IMR-90 (cell line): ENCODE measurements at regions not wholly inside any gene's neighbourhood (a gene's known extent, or its start where the extent isn't known, plus 50 kb on each side); places are given as distances from the start of the nearest gene placed in this dataset.
"Not testable (repeated sequence)": the region's sequence is repeated elsewhere in the genome, so short reads cannot be mapped to it uniquely, and the experiment has no call there.

Experiments used
- ATAC-seq: fragments of 200-7000 bp; cut with Tn5 transposase; 2 replicates; pipeline ENCODE4 v1.9.1; 2020; ENCODE audit warnings: low read depth, mild to moderate bottlenecking, moderate library complexity
- BruUV-seq: library from RNA; stranded (reverse); fragments of 400-500 nt; replicated peaks from 2 replicates; lab custom pipeline; 2021; lab: Mats Ljungman, UMichigan
- CTCF ChIA-PET: fragments of 300-600 bp; formaldehyde crosslinking; extraction: SDS; loops from one replicate; lab custom pipeline; 2021; ENCODE audit warnings: antibody characterized with exemption; lab: Yijun Ruan, JAX
- POLR2A ChIA-PET: fragments of 300-600 bp; sonication (Branson Sonifier 250); formaldehyde crosslinking; loops from one replicate; lab custom pipeline; 2022; ENCODE audit warnings: antibody characterized with exemption; ENCODE audit not compliant: unreplicated experiment; lab: Charles Lee
- DNase-seq: peaks from one replicate; pipeline ENCODE4 v3.0.0; 2013
- H2AFZ ChIP-seq: replicated peaks from 2 replicates; pipeline ENCODE3; 2013; ENCODE audit warnings: low read length, mild to moderate bottlenecking; ENCODE audit not compliant: poor library complexity
- H2AK5ac ChIP-seq: 2 replicates; pipeline ENCODE4 v1.6.1; 2013; ENCODE audit warnings: low read depth, low read length, inconsistent platforms
- H2AK9ac ChIP-seq: replicated peaks from 2 replicates; pipeline ENCODE3; 2013; ENCODE audit warnings: mild to moderate bottlenecking, low read depth, low read length, moderate library complexity; ENCODE audit not compliant: poor library complexity
- H2BK120ac ChIP-seq: 2 replicates; pipeline ENCODE4 v1.6.1; 2013; ENCODE audit warnings: low read depth, low read length, inconsistent platforms
- H2BK15ac ChIP-seq: 3 replicates; pipeline ENCODE4 v1.6.1; 2013; ENCODE audit warnings: low read depth, low read length, inconsistent platforms
- H2BK20ac ChIP-seq: 2 replicates; pipeline ENCODE4 v1.6.1; 2013; ENCODE audit warnings: low read depth, mild to moderate bottlenecking, inconsistent platforms, low read length, moderate library complexity
- H2BK5ac ChIP-seq: 2 replicates; pipeline ENCODE4 v1.6.1; 2013; ENCODE audit warnings: mild to moderate bottlenecking, low read depth, low read length, inconsistent platforms; ENCODE audit not compliant: poor library complexity, severe bottlenecking
- H3K14ac ChIP-seq: replicated peaks from 2 replicates; pipeline ENCODE4 v1.6.1; 2013; ENCODE audit warnings: low read depth, low read length, inconsistent platforms
- H3K18ac ChIP-seq: 2 replicates; pipeline ENCODE4 v1.6.1; 2013; ENCODE audit warnings: low read depth, low read length, control low read depth
- H3K23ac ChIP-seq: 2 replicates; pipeline ENCODE4 v1.6.1; 2013; ENCODE audit warnings: low read depth, low read length, inconsistent platforms
- H3K27ac ChIP-seq: 2 replicates; pipeline ENCODE4 v1.5.1; 2013; ENCODE audit warnings: mild to moderate bottlenecking, control low read depth, low read length; ENCODE audit not compliant: insufficient read depth
- H3K27me3 ChIP-seq: 2 replicates; pipeline ENCODE4 v1.6.1; 2013; ENCODE audit warnings: low read length; ENCODE audit not compliant: control insufficient read depth, insufficient read depth
- H3K36me3 ChIP-seq: 2 replicates; pipeline ENCODE4 v1.6.1; 2013; ENCODE audit warnings: low read length, mixed read lengths; ENCODE audit not compliant: control insufficient read depth, insufficient read depth
- H3K4ac ChIP-seq: 2 replicates; pipeline ENCODE4 v1.6.1; 2013; ENCODE audit warnings: low read depth, low read length, inconsistent platforms
- H3K4me1 ChIP-seq: 2 replicates; pipeline ENCODE4 v1.6.1; 2013; ENCODE audit warnings: low read length, mixed read lengths; ENCODE audit not compliant: control insufficient read depth, insufficient read depth
- H3K4me2 ChIP-seq: 2 replicates; pipeline ENCODE4 v1.6.1; 2013; ENCODE audit warnings: low read depth, mild to moderate bottlenecking, control low read depth, low read length, moderate library complexity
- H3K4me3 ChIP-seq: 2 replicates; pipeline ENCODE4 v1.5.1; 2013; ENCODE audit warnings: low read depth, mild to moderate bottlenecking, control low read depth, low read length, moderate library complexity; ENCODE audit not compliant: insufficient read depth
- H3K56ac ChIP-seq: 2 replicates; pipeline ENCODE4 v1.6.1; 2013; ENCODE audit warnings: low read length, inconsistent platforms; ENCODE audit not compliant: insufficient read depth; ENCODE audit errors: extremely low read depth
- H3K79me1 ChIP-seq, 2 experiments: 2 replicates each; pipeline ENCODE4 v1.6.1; 2013; ENCODE audit warnings: low read length in 2 of 2, inconsistent platforms in 1 of 2, low read depth in 1 of 2
- H3K9ac ChIP-seq: 2 replicates; pipeline ENCODE4 v1.6.1; 2013; ENCODE audit warnings: low read depth, low read length, control low read depth
- H3K9me1 ChIP-seq: 2 replicates; pipeline ENCODE4 v1.6.1; 2013; ENCODE audit warnings: low read length, inconsistent platforms; ENCODE audit not compliant: insufficient read depth
- H3K9me3 ChIP-seq: 2 replicates; pipeline ENCODE4 v1.6.1; 2013; ENCODE audit warnings: low read length; ENCODE audit not compliant: control insufficient read depth, insufficient read depth
- H4K20me1 ChIP-seq: 2 replicates; pipeline ENCODE4 v1.6.1; 2013; ENCODE audit warnings: low read length, inconsistent platforms; ENCODE audit not compliant: insufficient read depth
- H4K5ac ChIP-seq: 2 replicates; pipeline ENCODE4 v1.6.1; 2013; ENCODE audit warnings: mild to moderate bottlenecking, low read depth, low read length, control low read depth
- H4K8ac ChIP-seq, 2 experiments: 2 replicates each; pipeline ENCODE4 v1.6.1; 2013; ENCODE audit warnings: low read depth in 2 of 2, low read length in 2 of 2, control low read depth in 1 of 2, inconsistent platforms in 1 of 2
- H4K91ac ChIP-seq: 2 replicates; pipeline ENCODE4 v1.6.1; 2013; ENCODE audit warnings: low read depth, low read length, inconsistent platforms; ENCODE audit not compliant: insufficient read depth
- WGBS, 2 experiments: methylation state at CpG; one replicate each; pipeline versions ENCODE4 v1.1.5 to v1.1.7; 2013; ENCODE audit warnings: missing lambda C conversion rate in 2 of 2; ENCODE audit not compliant: insufficient read length in 1 of 2; ENCODE audit errors: extremely low coverage in 2 of 2; 5-methylcytosine and 5-hydroxymethylcytosine counted together
- dilution Hi-C: fragments of 300-500 bp; cut with HindIII; formaldehyde crosslinking; loops from one replicate; pipeline ENCODE4 v1.14.3; 2018; ENCODE audit warnings: low sequenced_read_pairs; ENCODE audit not compliant: unreplicated experiment
- in situ Hi-C: fragments of 300-500 bp; cut with MboI; formaldehyde crosslinking; loops from 3 replicates; pipeline ENCODE4 v1.14.3; 2019; ENCODE audit warnings: low sequenced_read_pairs, inconsistent platforms, mixed read lengths
- intact Hi-C: fragments of 100-400 bp; cut with micrococcal nuclease; formaldehyde crosslinking; loops from 2 replicates; pipeline ENCODE4 v1.10.0; 2022

DNA sequence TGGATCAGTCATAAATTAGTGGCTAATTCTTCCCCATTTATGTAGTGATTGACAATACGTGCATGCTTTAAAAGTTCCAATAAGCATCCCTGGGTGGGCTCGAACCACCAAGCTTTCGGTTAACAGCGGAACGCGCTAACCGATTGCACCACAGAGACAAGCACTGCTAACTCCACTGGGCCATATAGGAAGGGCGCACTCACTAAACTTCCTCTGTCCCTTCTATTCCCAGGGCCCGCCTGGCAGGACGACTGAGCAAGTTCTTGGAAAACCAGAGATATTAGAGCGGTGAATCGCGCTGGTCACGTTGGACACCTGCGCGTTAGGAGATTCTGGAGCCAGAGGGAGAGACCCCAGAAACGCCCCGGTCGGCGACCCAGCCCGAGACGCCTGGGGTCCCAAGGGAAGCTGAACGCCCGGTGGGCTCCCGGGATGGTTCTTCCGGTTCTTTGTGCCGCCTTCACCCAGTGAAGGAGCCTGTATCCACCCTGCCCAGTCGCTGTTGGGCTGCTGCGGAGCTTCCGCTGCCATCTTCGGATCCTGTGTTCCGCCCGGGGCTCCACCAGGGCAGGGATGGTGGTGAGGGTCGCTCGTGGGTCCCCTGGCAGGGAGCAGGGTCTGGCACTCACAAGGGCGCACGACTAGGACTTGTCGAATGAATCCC is 62.8 kb downstream of the PPIAL4A start:
- H4K8ac ChIP-seq, H3K18ac ChIP-seq, H3K23ac ChIP-seq, H2AK5ac ChIP-seq, DNase-seq, H2BK5ac ChIP-seq, H3K4me3 ChIP-seq, H3K9me1 ChIP-seq, H4K20me1 ChIP-seq, dilution Hi-C loops, H3K56ac ChIP-seq, H2BK15ac ChIP-seq, H2AFZ ChIP-seq, H3K4ac ChIP-seq, H3K4me2 ChIP-seq, H3K9ac ChIP-seq, H3K79me1 ChIP-seq, H2BK120ac ChIP-seq, H2AK9ac ChIP-seq, H3K9me3 ChIP-seq, H4K91ac ChIP-seq, POLR2A ChIA-PET, ATAC-seq, H3K27ac ChIP-seq, H3K4me1 ChIP-seq, intact Hi-C loops, CTCF ChIA-PET, in situ Hi-C loops, BruUV-seq, H3K14ac ChIP-seq, H3K27me3 ChIP-seq, H2BK20ac ChIP-seq, H4K5ac ChIP-seq, H3K36me3 ChIP-seq: not testable (repeated sequence)
- WGBS, 2 experiments, result 37% methylated on average over 6 of the region's 38 CpGs; no CpG with 5 or more reads in 1 of the 2 experiments

DNA sequence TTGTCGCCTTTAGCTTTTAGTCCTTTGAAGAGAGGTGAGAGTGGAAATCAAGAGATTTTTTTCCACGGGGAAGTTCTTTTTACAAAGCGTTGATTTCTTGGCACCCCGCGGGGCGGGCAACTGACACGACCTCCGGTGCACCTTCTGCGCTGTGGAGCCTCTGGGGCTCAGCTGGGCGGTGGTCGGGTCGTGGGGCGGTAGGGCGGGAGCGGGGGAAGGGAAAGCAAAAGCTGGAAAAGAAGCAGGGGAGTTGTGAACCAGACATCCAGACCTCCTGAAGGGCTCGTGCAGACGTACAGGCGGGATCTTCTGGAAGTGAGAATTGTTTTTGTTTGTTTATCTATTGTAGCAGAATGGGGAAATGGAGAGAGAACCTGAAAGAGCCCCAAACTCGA is 63.3 kb downstream of the PPIAL4A start:
- H3K9ac ChIP-seq, ATAC-seq, BruUV-seq: not testable (repeated sequence)

More for the DNA sequence above, 63.3 kb downstream of the PPIAL4A start:
- H2BK15ac ChIP-seq, H2AFZ ChIP-seq, H3K27me3 ChIP-seq, H3K56ac ChIP-seq, H3K4me1 ChIP-seq, H3K9me1 ChIP-seq, H3K27ac ChIP-seq, H3K4me3 ChIP-seq, H2BK5ac ChIP-seq, H4K5ac ChIP-seq, H2AK5ac ChIP-seq, H4K20me1 ChIP-seq, H3K18ac ChIP-seq, H3K4ac ChIP-seq, POLR2A ChIA-PET, H2BK20ac ChIP-seq, H4K8ac ChIP-seq, H3K14ac ChIP-seq, H3K36me3 ChIP-seq, DNase-seq, in situ Hi-C loops, H2AK9ac ChIP-seq, H3K4me2 ChIP-seq, H3K23ac ChIP-seq, H3K79me1 ChIP-seq, CTCF ChIA-PET, H2BK120ac ChIP-seq, dilution Hi-C loops, H4K91ac ChIP-seq, intact Hi-C loops, H3K9me3 ChIP-seq: not testable (repeated sequence)
- 20% methylated on average over 1 of the region's 19 CpGs; no CpG with 5 or more reads in 1 of the 2 experiments for WGBS, 2 experiments
